Right lobe of liver (tissue), 6 donors: ENCODE measurements at regions not wholly inside any gene's neighbourhood (a gene's known extent, or its start where the extent isn't known, plus 50 kb on each side); places are given as distances from the start of the nearest gene placed in this dataset.

Source experiments
- ATAC-seq, 4 donors: fragments of 200-7000 bp; cut with Tn5 transposase; one replicate each; pipeline ENCODE4 v1.9.1; 2020; ENCODE audit warnings: mild to moderate bottlenecking in 4 of 4, moderate library complexity in 4 of 4
- DNase-seq, 3 donors: peaks; one replicate each; pipeline ENCODE4 v3.0.0-alpha.2; 2020
- H3K27ac ChIP-seq, 3 donors: fragments of 200-600 bp; one replicate each; pipeline ENCODE4 v1.8.0; 2022
- H3K27me3 ChIP-seq, 2 donors: fragments of 200-600 bp; one replicate each; pipeline ENCODE4 v1.8.0; 2022
- H3K36me3 ChIP-seq, 4 donors: fragments of 200-600 bp; sonication (generic) in 1 of 4; one replicate each; pipeline versions ENCODE4 v1.5.1 to v1.8.0; 2017 to 2022; ENCODE audit warnings: control low read depth in 1 of 4
- H3K4me1 ChIP-seq, 4 donors: fragments of 200-600 bp; sonication (generic) in 1 of 4; one replicate each; pipeline versions ENCODE4 v1.5.1 to v1.8.0; 2017 to 2022; ENCODE audit warnings: control low read depth in 1 of 4
- H3K4me3 ChIP-seq, 3 donors: fragments of 200-600 bp; one replicate each; pipeline ENCODE4 v1.8.0; 2022
- H3K9me3 ChIP-seq, 4 donors: fragments of 200-600 bp; sonication (generic) in 1 of 4; one replicate each; pipeline versions ENCODE4 v1.5.1 to v1.8.0; 2017 to 2022; ENCODE audit warnings: control low read depth in 1 of 4
- CTCF ChIP-seq, 4 donors: fragments of 200-600 bp in 3 of 4; fragments of 450-650 bp in 1 of 4; IDR thresholded peaks; one replicate each; pipeline versions ENCODE4 v1.5.1 to v1.8.0; 2016 to 2022; ENCODE audit warnings: antibody characterized with exemption in 4 of 4, mild to moderate bottlenecking in 2 of 4
- POLR2A ChIP-seq: fragments of 450-650 bp; IDR thresholded peaks from one replicate; pipeline ENCODE4 v1.6.1; 2017; ENCODE audit warnings: antibody characterized with exemption, mild to moderate bottlenecking
- WGBS: methylation state at CpG from one replicate; pipeline ENCODE4 v1.1.6; 2018; ENCODE audit warnings: low coverage, low lambda C conversion rate; ENCODE audit not compliant: insufficient coverage; ENCODE audit errors: missing lambda C conversion rate; 5-methylcytosine and 5-hydroxymethylcytosine counted together
- intact Hi-C, 2 donors: fragments of 100-400 bp; cut with DNase I; formaldehyde crosslinking; loops; one replicate each; pipeline versions ENCODE4 v1.11.2 to v1.14.1; 2022
- donor health status: DM: no; HTN: yes; CAD: no.
- donor health status: DM: no; HTN: no; CAD: no.
- donor health status: DM: no; HTN: no; CAD: no.
- donor health status: DM: no; HTN: yes; CAD: no.
- donor health status: DM: no; HTN: yes; CAD: no.

DNA sequence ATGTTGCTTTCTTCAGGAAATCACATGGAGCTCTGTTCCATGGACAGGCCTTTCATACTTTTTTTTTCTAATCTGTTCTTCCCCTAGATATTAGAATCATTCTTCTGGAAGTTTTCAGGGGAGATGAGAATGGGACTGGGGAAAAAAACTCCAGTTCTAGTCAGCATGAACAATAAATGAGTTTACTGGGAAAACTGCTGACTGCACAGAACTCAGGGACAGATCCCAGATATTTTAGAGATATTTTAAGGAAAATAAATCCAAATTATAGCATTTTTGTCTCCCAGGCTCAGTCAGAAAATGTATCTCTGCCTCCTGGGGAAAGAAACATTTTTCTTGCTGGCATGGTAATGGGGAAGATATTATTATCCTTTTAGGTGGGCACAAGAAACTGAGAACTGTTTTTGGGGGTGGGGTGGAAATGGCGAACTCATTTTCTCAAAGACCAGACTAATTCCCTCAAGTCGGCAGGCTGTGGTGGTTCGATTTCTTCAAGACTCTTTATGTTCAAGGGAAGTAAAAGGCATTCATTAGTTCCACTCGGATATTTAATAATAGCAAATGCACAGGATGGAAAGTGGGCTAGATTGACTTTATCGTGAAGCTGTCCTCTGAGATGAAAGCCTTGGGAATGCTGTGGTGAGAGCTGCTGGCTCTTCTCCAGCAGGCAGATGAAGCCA is 157.5 kb downstream of the ADRA2A start:
- TF ChIP-seq POLR2A (no peak), CTCF (IDR thresholded peaks at IDR 0.05) (no peak)

GRCh38 chr10:111234914-111235302 is 158.1 kb downstream of the ADRA2A start:
- DNase-seq (no peak), ATAC-seq (no peak)
- TF ChIP-seq CTCF (IDR thresholded peaks at IDR 0.05) (no peak), POLR2A (no peak)
- no peaks in the 10 kb centered on the region for H3K4me1 ChIP-seq
- H3K27me3 ChIP-seq, result no peaks in the 10 kb centered on the region
- H3K36me3 ChIP-seq, result no peaks in the 10 kb centered on the region
- H3K9me3 ChIP-seq, result no peaks in the 10 kb centered on the region
- H3K27ac ChIP-seq, result no peak overlapping the region
- WGBS, result 23% methylated on average over 2 of the region's 2 CpGs
- no peak overlapping the region for H3K4me3 ChIP-seq
- intact Hi-C loops, result no loop called here

More for the DNA sequence above, 157.5 kb downstream of the ADRA2A start:
- DNase-seq (no peak), ATAC-seq (no peak)
- Histone ChIP-seq H3K4me1 (no peaks in the 10 kb centered on the region), H3K36me3 (no peaks in the 10 kb centered on the region), H3K4me3 (no peak overlapping the region), H3K27ac (no peak overlapping the region), H3K9me3 (no peaks in the 10 kb centered on the region), H3K27me3 (no peaks in the 10 kb centered on the region)
- 35% methylated on average over 5 of the region's 5 CpGs for WGBS
- intact Hi-C loops, result no loop called here

DNA sequence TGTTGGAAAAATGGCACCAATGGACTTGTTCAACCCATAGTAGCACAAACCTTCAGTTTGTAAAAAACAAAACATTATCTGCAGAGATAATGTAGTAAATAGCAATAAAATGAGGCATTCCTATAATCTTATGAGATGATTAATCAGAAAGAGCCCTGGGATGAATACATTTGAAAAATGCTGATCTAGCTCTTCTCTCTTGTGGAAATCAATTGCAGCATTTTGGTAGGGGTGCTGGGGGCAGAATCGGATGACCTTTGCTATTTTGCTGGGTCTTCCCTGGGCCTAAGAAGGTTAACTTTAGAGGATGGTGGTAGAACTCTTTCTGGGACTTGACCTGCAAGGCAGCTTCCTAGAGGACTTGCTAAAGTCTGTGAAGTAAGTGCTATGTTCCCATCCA is 163.5 kb downstream of the ADRA2A start:
- Histone ChIP-seq H3K4me1 (no peaks in the 10 kb centered on the region), H3K9me3 (no peaks in the 10 kb centered on the region), H3K4me3 (no peak overlapping the region), H3K36me3 (no peaks in the 10 kb centered on the region), H3K27ac (no peak overlapping the region), H3K27me3 (no peaks in the 10 kb centered on the region)
- WGBS, result 90% methylated on average over 1 of the region's 1 CpG
- TF ChIP-seq CTCF (IDR thresholded peaks at IDR 0.05) (no peak), POLR2A (no peak)
- intact Hi-C loops, result no loop called here
- no peak for ATAC-seq
- no peak for DNase-seq

DNA sequence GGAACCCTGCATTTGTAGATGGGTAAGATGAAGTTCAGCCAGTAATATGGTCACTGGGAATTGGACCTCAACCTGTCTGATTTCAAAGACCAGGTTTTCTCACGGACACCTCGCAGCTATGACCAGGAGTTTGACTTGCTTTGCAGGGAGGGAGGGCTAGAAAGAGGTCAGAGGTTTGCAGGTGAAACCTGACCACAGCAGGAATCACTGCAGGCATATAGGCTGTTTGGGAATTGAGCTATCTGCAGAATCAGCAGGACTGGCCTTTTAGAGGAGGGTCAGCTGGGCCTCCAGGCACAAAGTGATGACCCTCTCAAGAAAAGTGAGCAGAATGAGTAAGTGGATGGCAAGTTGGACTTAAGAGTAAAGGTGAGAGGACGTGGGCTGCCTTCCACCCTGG is 166.3 kb downstream of the ADRA2A start:
- intact Hi-C loops, result no loop called here
- DNase-seq (no peak), ATAC-seq (no peak)
- 7% methylated on average over 3 of the region's 3 CpGs for WGBS
- Histone ChIP-seq H3K27ac (no peak overlapping the region), H3K4me1 (no peaks in the 10 kb centered on the region), H3K27me3 (no peaks in the 10 kb centered on the region), H3K4me3 (no peak overlapping the region), H3K9me3 (no peaks in the 10 kb centered on the region), H3K36me3 (no peaks in the 10 kb centered on the region)
- no peak for TF ChIP-seq POLR2A
- no peak for TF ChIP-seq CTCF (IDR thresholded peaks at IDR 0.05)

GRCh38 chr10:111246136-111246535 is 169.3 kb downstream of the ADRA2A start:
- ATAC-seq (no peak), DNase-seq (no peak)
- no peak for TF ChIP-seq POLR2A
- no peak for TF ChIP-seq CTCF (IDR thresholded peaks at IDR 0.05)
- intact Hi-C loops, result no loop called here
- Histone ChIP-seq H3K4me1 (no peaks in the 10 kb centered on the region), H3K9me3 (no peaks in the 10 kb centered on the region), H3K27ac (no peak overlapping the region), H3K4me3 (no peak overlapping the region), H3K36me3 (no peaks in the 10 kb centered on the region), H3K27me3 (no peaks in the 10 kb centered on the region)
- WGBS, result 56% methylated on average over 7 of the region's 7 CpGs
